WTC11 (cell line): ENCODE measurements at regions not wholly inside any gene's neighbourhood (a gene's known extent, or its start where the extent isn't known, plus 50 kb on each side); places are given as distances from the start of the nearest gene placed in this dataset.
A peak's percentile ranks its signal among the peaks of the same experiment; 100 is the strongest.
"Not testable (repeated sequence)": the region's sequence is repeated elsewhere in the genome, so short reads cannot be mapped to it uniquely, and the experiment has no call there.

Experiments
- ATAC-seq: fragments of 200-7000 bp; cut with Tn5 transposase; 2 replicates; pipeline ENCODE4 v1.10.0; 2021; ENCODE audit warnings: mild to moderate bottlenecking, moderate library complexity
- CTCF ChIA-PET: fragments of 300-600 bp; sonication (Branson Sonifier 250); formaldehyde crosslinking; loops from one replicate; lab custom pipeline; 2021; ENCODE audit warnings: antibody characterized with exemption; lab: Charles Lee
- POLR2A ChIA-PET: fragments of 350-600 bp; sonication (Branson Sonifier 250); formaldehyde crosslinking; loops from one replicate; lab custom pipeline; 2021; ENCODE audit warnings: antibody characterized with exemption; lab: Charles Lee
- DNase-seq: peaks from one replicate; pipeline ENCODE4 v3.0.0; 2021; ENCODE audit warnings: low spot score
- H3K27ac Mint-ChIP-seq: 2 replicates; pipeline ENCODE4 v1.8.0; 2021; ENCODE audit warnings: mixed read lengths
- H3K27me3 Mint-ChIP-seq: 2 replicates; pipeline ENCODE4 v1.8.0; 2021; ENCODE audit warnings: low read depth, mild to moderate bottlenecking, moderate library complexity, mixed read lengths
- H3K36me3 Mint-ChIP-seq: 2 replicates; pipeline ENCODE4 v1.8.0; 2021; ENCODE audit warnings: mixed read lengths
- H3K4me1 Mint-ChIP-seq: 2 replicates; pipeline ENCODE4 v1.8.0; 2022; ENCODE audit warnings: mixed read lengths
- H3K4me3 Mint-ChIP-seq: 2 replicates; pipeline ENCODE4 v1.8.0; 2021; ENCODE audit warnings: mild to moderate bottlenecking, moderate library complexity, mixed read lengths
- H3K9me3 Mint-ChIP-seq: 2 replicates; pipeline ENCODE4 v1.8.0; 2021; ENCODE audit warnings: mixed read lengths
- ARID4B ChIP-seq: sonication (generic); formaldehyde crosslinking; IDR thresholded peaks from 2 replicates; pipeline ENCODE4 v1.8.0; 2023; ENCODE audit warnings: missing genetic modification reagents, mild to moderate bottlenecking, borderline replicate concordance
- ATF3 ChIP-seq: sonication (generic); formaldehyde crosslinking; conservative IDR thresholded peaks from 2 replicates; pipeline ENCODE4 v1.8.1; 2022; ENCODE audit warnings: mild to moderate bottlenecking, missing genetic modification reagents
- CBFB ChIP-seq: sonication (generic); formaldehyde crosslinking; IDR thresholded peaks from 2 replicates; pipeline ENCODE4 v1.8.1; 2022; ENCODE audit warnings: mild to moderate bottlenecking, low read depth, missing genetic modification reagents
- CREB1 ChIP-seq: sonication (generic); formaldehyde crosslinking; IDR thresholded peaks from 2 replicates; pipeline ENCODE4 v1.8.0; 2023; ENCODE audit warnings: mild to moderate bottlenecking, missing genetic modification reagents
- CREM ChIP-seq: sonication (generic); formaldehyde crosslinking; IDR thresholded peaks from 2 replicates; pipeline ENCODE4 v1.8.1; 2022; ENCODE audit warnings: mild to moderate bottlenecking, missing genetic modification reagents, moderate library complexity
- E2F1 ChIP-seq: sonication (generic); formaldehyde crosslinking; IDR thresholded peaks from 2 replicates; pipeline ENCODE4 v1.8.0; 2022; ENCODE audit warnings: mild to moderate bottlenecking, missing genetic modification reagents
- GRHL2 ChIP-seq: fragments of 250-450 bp; sonication (Bioruptor Pico); IDR thresholded peaks from 2 replicates; pipeline ENCODE4 v1.8.0; 2022; ENCODE audit warnings: mild to moderate bottlenecking, moderate library complexity; ENCODE audit not compliant: insufficient replicate concordance, severe bottlenecking
- IRF1 ChIP-seq: sonication (generic); formaldehyde crosslinking; IDR thresholded peaks from 2 replicates; pipeline ENCODE4 v1.8.0; 2023; ENCODE audit warnings: missing genetic modification reagents
- MAX ChIP-seq: sonication (generic); formaldehyde crosslinking; IDR thresholded peaks from 2 replicates; pipeline ENCODE4 v1.8.0; 2022; ENCODE audit warnings: mild to moderate bottlenecking, missing genetic modification reagents
- MXD4 ChIP-seq: fragments of 250-450 bp; sonication (Bioruptor Pico); IDR thresholded peaks from 2 replicates; pipeline ENCODE4 v1.8.0; 2021; ENCODE audit warnings: mild to moderate bottlenecking, moderate library complexity, borderline replicate concordance
- NR2C2 ChIP-seq: sonication (generic); formaldehyde crosslinking; IDR thresholded peaks from 2 replicates; pipeline ENCODE4 v1.8.0; 2022; ENCODE audit warnings: mild to moderate bottlenecking, missing genetic modification reagents
- OVOL2 ChIP-seq: fragments of 250-450 bp; sonication (Bioruptor Pico); IDR thresholded peaks from 2 replicates; pipeline ENCODE4 v1.9.0; 2021; ENCODE audit warnings: mild to moderate bottlenecking, borderline replicate concordance
- PREB ChIP-seq: sonication (generic); formaldehyde crosslinking; IDR thresholded peaks from 2 replicates; pipeline ENCODE4 v1.8.1; 2022; ENCODE audit warnings: mild to moderate bottlenecking, missing genetic modification reagents, moderate library complexity, borderline replicate concordance
- PRRX2 ChIP-seq: fragments of 250-450 bp; sonication (Bioruptor Pico); IDR thresholded peaks from 2 replicates; pipeline ENCODE4 v1.8.0; 2021; ENCODE audit warnings: mild to moderate bottlenecking
- SMAD4 ChIP-seq: sonication (generic); formaldehyde crosslinking; IDR thresholded peaks from 2 replicates; pipeline ENCODE4 v1.8.0; 2022; ENCODE audit warnings: mild to moderate bottlenecking, missing genetic modification reagents
- SP1 ChIP-seq: sonication (generic); formaldehyde crosslinking; conservative IDR thresholded peaks from 2 replicates; pipeline ENCODE4 v1.8.1; 2022; ENCODE audit warnings: missing genetic modification reagents
- TEAD4 ChIP-seq: sonication (generic); formaldehyde crosslinking; IDR thresholded peaks from 2 replicates; pipeline ENCODE4 v1.8.0; 2022; ENCODE audit warnings: mild to moderate bottlenecking, missing genetic modification reagents
- TP53 ChIP-seq: sonication (generic); formaldehyde crosslinking; IDR thresholded peaks from 2 replicates; pipeline ENCODE4 v1.8.1; 2023; ENCODE audit warnings: mild to moderate bottlenecking, missing genetic modification reagents
- ZNF219 ChIP-seq: sonication (generic); formaldehyde crosslinking; IDR thresholded peaks from 2 replicates; pipeline ENCODE4 v1.8.0; 2023; ENCODE audit warnings: missing genetic modification reagents, mild to moderate bottlenecking, borderline replicate concordance
- ZNF396 ChIP-seq: fragments of 250-450 bp; sonication (Bioruptor Pico); IDR thresholded peaks from 2 replicates; pipeline ENCODE4 v1.8.0; 2021; ENCODE audit warnings: mild to moderate bottlenecking, moderate library complexity, borderline replicate concordance
- ZNF416 ChIP-seq: fragments of 250-450 bp; sonication (Bioruptor Pico); IDR thresholded peaks from 2 replicates; pipeline ENCODE4 v1.9.0; 2021; ENCODE audit warnings: mild to moderate bottlenecking, inconsistent platforms

- TF ChIP-seq MXD4 (CRISPR knock-in tag), result no peak
Measured at GRCh38 chr17:45573924-45574770, 83.6 kb upstream of the PLEKHM1 start (continued).

GRCh38 chr17:45575126-45575885 is 84.8 kb upstream of the PLEKHM1 start:
- Mint-ChIP-seq H3K4me1 (peaks cover 38% of the 10 kb centered on the region), H3K4me3 (no peak overlapping the region), H3K9me3 (no peaks in the 10 kb centered on the region), H3K27ac (peak overlapping the region; percentile 2), H3K36me3 (peaks cover 6% of the 10 kb centered on the region; the same call in 1 of the 2 replicates), H3K27me3 (no peaks in the 10 kb centered on the region)
- DNase-seq, result no peak
- ChIA-PET CTCF (no interaction called here), POLR2A (no interaction called here)
- ATAC-seq, result no peak
- TF ChIP-seq MAX (CRISPR knock-in tag) (no peak), TEAD4 (no peak), ZNF396 (CRISPR knock-in tag) (no peak), ZNF416 (CRISPR knock-in tag) (no peak), IRF1 (CRISPR knock-in tag) (no peak), ARID4B (CRISPR knock-in tag) (no peak), E2F1 (CRISPR knock-in tag) (no peak), CBFB (CRISPR knock-in tag) (no peak), PRRX2 (CRISPR knock-in tag) (no peak), CREM (CRISPR knock-in tag) (no peak), PREB (CRISPR knock-in tag) (no peak), GRHL2 (CRISPR knock-in tag) (no peak), OVOL2 (CRISPR knock-in tag) (no peak), SMAD4 (CRISPR knock-in tag) (no peak), TP53 (CRISPR knock-in tag) (no peak), ATF3 (CRISPR knock-in tag) (no peak), NR2C2 (CRISPR knock-in tag) (no peak), ZNF219 (CRISPR knock-in tag) (no peak), CREB1 (CRISPR knock-in tag) (no peak), SP1 (no peak)

- H3K4me1 Mint-ChIP-seq, result peaks cover 46% of the 10 kb centered on the region
- H3K4me3 Mint-ChIP-seq, H3K9me3 Mint-ChIP-seq, POLR2A ChIA-PET, ATAC-seq, DNase-seq, CTCF ChIA-PET, H3K36me3 Mint-ChIP-seq, H3K27me3 Mint-ChIP-seq: not testable (repeated sequence)
- H3K27ac Mint-ChIP-seq, result peak overlapping the region; percentile 66
Measured at GRCh38 chr17:45576527-45577307, 86.2 kb upstream of the PLEKHM1 start.
